ENCODE measurements at regions not wholly inside any gene's neighbourhood (a gene's known extent, or its start where the extent isn't known, plus 50 kb on each side); places are given as distances from the start of the nearest gene placed in this dataset.

GRCh38 chr17:79399610-79400144 lies 211.2 kb downstream of the RBFOX3 start:
- TF ChIP-seq CTCF (IDR thresholded peaks at IDR 0.05) (no peak), POLR2A (IDR thresholded peaks at IDR 0.05) (no peak)

Measured in tibial nerve (tissue), 3 donors.